ENCODE measurements at regions not wholly inside any gene's neighbourhood (a gene's known extent, or its start where the extent isn't known, plus 50 kb on each side); places are given as distances from the start of the nearest gene placed in this dataset.
A peak's percentile ranks its signal among the peaks of the same experiment; 100 is the strongest.
"Not testable (repeated sequence)": the region's sequence is repeated elsewhere in the genome, so short reads cannot be mapped to it uniquely, and the experiment has no call there.

- peak; percentile 64 for DNase-seq (ENCODE audit: low read depth)
Observed at GRCh38 chr15:81939604-81940440, 106.0 kb downstream of the MEX3B start.

GRCh38 chr15:81937189-81937588 is 108.6 kb downstream of the MEX3B start:
- DNase-seq (ENCODE audit: low read depth) = no peak

GRCh38 chr15:81930582-81931369 is 115.0 kb downstream of the MEX3B start:
- no peak for DNase-seq (ENCODE audit: low read depth)

DNA sequence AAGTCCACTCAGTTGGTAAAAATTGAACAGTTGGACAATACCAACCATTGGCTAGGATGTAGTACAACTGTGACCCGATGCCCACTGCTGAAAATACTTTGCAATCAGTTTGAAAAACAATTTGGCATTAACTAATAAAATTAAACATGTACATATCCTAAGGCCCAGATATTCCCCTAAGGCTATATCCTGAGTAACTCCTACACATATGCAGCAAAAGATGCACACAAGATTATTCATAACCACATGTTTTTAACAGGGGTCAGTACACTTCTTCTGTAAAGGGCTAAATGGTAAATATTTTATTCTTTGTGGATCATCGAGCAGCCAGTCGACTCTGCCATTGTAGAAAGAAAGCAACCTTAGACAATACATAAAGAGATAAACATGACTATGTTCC is 116.3 kb downstream of the MEX3B start:
- no peak for DNase-seq (ENCODE audit: low read depth)

DNA sequence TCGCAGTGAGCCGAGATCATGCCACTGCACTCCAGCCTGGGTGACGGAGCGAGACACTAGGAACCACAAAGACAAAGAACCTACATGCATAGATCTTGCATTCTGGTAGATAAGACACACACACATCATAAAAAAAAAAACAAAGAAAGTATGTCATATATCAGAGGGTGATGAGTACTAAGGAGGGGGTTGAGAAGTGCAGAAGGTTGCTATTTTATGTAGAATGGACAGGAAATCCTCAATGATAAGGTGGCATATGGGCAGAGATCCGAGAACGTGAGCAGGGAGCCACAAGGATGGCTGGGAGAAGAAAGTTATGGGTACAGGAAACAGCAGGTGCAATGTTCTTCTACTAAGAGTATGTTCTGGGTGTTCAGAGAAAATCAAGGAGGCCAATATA is 118.8 kb downstream of the MEX3B start:
- no peak for DNase-seq (ENCODE audit: low read depth)

- DNase-seq (ENCODE audit: low read depth) = no peak
Observed at GRCh38 chr15:81924729-81925128, 121.1 kb downstream of the MEX3B start.

DNA sequence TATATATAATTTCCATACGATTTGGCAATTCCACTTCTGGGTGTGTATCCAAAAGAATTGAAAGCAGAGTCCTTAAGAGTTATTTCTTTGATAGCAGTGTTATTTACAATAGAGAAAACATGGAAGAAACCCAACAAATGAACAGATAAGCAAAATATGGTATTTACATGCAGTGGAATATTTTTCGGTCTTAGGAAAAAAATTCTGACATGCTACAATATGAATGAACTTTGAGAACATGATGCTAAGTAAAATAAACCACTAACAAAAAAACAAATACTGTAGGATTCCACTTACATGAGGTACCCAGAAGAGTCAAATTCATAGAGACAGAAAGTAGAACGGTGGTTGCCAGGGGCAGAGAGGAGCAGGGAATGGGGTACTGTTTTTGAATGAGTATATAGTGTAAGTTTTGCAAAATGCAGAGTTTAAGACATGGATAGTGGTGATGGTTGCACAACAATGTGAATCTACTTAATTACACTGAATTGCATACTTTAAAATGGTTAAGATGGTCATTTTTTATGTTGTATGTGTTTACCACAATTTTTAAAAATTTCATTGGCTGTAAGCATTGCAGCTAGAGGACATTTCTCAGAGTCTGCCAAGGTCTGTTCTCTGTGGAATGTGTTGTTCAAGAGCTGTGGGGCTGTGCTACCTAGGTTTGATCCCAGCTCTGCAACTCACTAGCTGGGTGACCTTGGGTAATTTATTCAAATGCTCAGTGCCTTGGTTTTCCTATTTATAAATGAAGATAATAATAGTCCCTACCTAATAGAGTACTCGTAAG is 122.1 kb downstream of the MEX3B start:
- DNase-seq (ENCODE audit: low read depth) = no peak

DNA sequence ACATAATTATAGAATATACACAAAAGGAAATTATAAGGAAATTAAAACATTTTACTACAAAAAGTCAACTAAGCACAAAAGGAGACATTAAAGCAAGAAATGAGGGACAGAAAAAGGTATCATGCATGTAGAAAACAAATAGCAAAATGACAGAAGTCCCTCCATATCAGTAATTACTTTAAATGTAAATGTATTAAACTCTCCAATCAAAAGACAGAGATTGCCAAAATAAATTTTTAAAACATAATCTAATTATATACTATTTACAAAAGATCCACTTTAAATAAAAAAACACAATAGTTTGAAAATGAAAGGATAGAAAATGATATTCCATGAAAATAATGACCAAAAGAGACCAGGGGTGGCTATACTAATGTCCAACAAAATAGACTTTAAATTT is 123.7 kb downstream of the MEX3B start:
- no peak for DNase-seq (ENCODE audit: low read depth)

GRCh38 chr15:81921163-81921562 is 124.7 kb downstream of the MEX3B start:
- DNase-seq (ENCODE audit: low read depth) = no peak

DNA sequence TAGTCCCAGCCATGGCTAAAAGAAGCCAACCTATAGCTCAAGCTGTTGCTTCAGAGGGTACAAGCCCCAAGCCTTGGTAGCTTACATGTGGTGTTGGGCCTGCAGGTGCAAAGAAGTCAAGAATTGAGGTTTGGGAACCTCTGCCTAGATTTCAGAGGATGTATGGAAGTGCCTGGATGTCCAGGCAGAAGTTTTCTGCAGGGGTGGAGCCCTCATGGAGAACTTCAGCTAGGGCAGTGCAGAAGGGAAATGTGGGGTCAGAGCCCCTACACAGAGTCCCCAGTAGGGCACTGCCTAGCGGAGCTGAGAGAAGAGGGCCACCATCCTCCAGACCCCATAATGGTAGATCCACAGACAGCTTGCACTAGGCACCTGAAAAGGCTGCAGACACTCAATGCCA is 127.1 kb downstream of the MEX3B start:
- DNase-seq (ENCODE audit: low read depth) = not testable (repeated sequence)

GRCh38 chr15:81916451-81916850 is 129.4 kb downstream of the MEX3B start:
- DNase-seq (ENCODE audit: low read depth) = no peak

DNA sequence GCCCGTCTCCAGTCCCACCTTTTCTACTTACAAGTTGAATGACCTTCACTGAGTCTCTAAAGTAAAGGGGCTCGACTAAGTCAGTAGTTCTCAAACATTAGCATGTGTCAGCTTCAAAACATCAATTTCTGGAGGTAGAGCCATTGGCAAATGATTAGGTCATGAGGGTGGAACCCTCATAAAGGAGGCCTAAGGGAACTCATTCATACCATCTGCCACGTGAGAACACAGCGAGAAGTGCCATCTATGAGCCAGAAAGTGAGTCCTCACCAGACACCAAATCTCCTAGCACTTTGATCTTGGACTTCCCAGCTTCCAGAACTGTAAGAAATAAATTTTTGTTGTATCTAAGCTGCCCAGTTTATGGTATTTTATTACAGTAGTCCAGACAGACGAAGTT is 129.8 kb downstream of the MEX3B start:
- no peak for DNase-seq (ENCODE audit: low read depth)

GRCh38 chr15:81914734-81915256 is 131.0 kb downstream of the MEX3B start:
- DNase-seq (ENCODE audit: low read depth) = no peak

- DNase-seq (ENCODE audit: low read depth) = no peak
Observed at GRCh38 chr15:81914333-81914732, 131.5 kb downstream of the MEX3B start.

DNA sequence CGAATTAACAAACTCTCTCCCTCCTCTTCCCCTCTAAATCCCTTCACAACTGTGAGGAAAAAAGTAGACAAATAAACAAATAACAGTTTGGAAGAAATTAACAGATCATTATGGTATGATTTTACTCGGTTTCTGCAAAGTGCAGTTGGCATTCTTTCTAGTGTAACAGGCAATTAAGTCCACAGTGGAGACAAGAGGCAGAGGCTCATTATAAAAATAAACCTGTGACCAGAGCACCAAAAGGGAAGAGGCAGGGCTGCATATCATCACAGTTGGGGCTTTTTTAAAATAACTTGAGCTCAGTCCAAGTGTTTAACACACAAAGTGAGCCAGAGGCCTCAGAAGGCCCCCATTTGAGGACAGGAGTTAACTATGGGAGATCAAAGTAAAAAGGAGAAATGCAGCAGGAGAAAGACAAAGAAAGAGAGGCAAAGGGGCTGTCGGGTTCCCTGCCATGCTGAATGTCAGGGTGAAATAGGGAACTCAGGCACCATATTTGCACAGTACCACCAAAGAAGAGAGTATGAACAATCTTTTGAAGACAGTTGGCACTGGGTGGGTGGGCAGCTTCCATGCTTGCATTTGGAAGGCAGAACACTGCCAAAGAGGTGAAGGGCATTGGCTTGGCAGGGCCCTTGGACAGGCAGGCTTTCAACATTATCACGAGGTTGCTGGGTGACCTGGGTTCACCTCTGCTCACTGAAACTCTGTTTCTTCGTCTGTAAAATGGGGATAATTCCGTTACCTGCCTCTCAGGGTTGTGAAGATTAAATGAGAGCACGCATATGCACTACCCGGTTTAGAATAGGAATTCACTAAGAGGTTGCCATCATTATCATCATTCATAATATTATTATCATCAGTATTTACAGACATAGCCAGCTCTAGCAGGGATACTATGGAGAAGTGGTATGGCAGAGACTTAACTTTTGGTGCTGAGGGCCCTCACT is 134.5 kb downstream of the MEX3B start:
- no peak for DNase-seq (ENCODE audit: low read depth)

DNA sequence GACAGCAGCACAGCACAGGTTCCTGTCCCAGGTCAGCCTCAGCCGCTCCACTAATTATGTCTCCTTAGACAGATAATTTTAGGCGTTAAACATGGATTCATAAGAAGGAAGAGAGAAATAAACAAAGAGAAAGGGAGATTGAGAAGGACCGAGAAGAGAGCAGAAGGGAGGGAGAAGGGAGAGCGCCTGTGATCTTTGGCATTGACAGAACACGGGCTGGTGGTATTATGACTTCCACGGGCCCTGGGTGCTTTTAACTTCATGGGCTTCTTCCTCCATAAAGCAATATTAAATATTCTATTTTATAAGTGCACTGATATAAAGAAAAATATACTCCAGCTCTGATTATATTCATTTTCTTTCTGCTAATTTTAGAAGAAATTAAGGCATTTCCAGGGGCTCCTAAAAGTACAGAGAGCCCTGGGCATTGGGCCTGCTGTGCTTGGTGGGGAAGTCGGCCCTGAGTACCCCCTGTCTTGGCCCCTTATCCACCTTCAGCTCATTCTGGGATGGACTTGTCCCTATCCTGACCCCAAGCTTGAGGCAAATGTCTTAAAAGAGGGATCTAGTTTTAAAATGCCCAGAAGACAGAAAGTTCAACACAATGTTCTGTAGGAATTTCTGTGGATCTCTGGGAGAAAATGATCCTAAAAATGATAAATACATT is 135.3 kb downstream of the MEX3B start:
- no peak for DNase-seq (ENCODE audit: low read depth)

- no peak for DNase-seq (ENCODE audit: low read depth)
Observed at GRCh38 chr15:81909011-81909358, 136.8 kb downstream of the MEX3B start.

- DNase-seq (ENCODE audit: low read depth) = no peak
Observed at GRCh38 chr15:81908111-81908510, 137.7 kb downstream of the MEX3B start.

GRCh38 chr15:81907521-81907920 is 138.3 kb downstream of the MEX3B start:
- DNase-seq (ENCODE audit: low read depth) = no peak

DNA sequence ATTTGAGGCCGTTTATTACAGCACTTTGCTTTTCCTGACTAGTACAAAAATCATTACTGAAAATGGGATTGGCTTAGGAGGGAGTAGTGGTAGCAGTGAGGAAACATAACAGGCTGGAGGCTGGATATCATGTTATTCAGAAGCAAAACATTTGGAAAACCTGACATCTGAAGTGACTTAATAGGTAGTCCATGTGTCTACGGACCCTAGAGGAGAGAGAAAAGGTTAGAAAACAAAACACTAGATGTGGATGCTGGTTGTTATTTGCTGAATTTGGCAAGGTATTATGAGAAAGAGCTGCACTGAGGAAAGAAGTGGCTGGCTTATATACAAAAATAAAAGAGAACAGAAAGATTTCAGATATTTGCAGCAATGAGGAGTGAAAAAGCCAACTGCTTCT is 139.9 kb downstream of the MEX3B start:
- DNase-seq (ENCODE audit: low read depth) = no peak

DNA sequence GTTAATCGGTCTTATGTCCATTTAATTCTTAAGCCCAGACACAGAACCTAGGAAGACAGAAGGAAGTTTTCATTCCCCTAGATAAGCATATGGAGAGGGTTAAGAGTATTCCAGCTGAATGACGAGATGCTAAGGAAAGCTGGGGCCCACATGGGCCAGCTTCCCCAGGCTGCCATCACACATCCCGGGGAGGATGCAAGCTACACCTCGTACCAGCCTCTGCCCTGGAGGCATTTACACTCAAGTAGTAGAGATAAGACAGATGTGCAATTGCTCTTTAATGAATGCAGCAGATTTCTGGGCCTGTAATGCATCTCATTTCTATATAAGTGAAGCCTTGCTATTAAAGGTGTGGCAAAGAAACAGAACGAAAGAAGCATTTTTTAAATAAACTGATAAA is 144.5 kb downstream of the MEX3B start:
- no peak for DNase-seq (ENCODE audit: low read depth)

Measured in iris pigment epithelial cell (primary cell).